ENCODE measurements at regions not wholly inside any gene's neighbourhood (a gene's known extent, or its start where the extent isn't known, plus 50 kb on each side); places are given as distances from the start of the nearest gene placed in this dataset.
A peak's percentile ranks its signal among the peaks of the same experiment; 100 is the strongest.

- Histone ChIP-seq H3K9me3 (peaks cover 0 to 6% (median 0%) of the 10 kb centered on the region in 8 donors), H3K27me3 (replicated peaks in 1 of 7) (no peaks in the 10 kb centered on the region), H3K4me1 (peaks cover 0 to 3% (median 0%) of the 10 kb centered on the region in 6 donors), H3K4me3 (no peak overlapping the region), H3K27ac (peak overlapping the region; percentile 21 to 71 (median 58)), H3K36me3 (no peaks in the 10 kb centered on the region)
- TF ChIP-seq POLR2AphosphoS5 (IDR thresholded peaks at IDR 0.05) (no peak), POLR2A (IDR thresholded peaks at IDR 0.05) (no peak), CTCF (IDR thresholded peaks at IDR 0.05 in 8 of 11, conservative IDR thresholded peaks at IDR 0.05 in 3 of 11) (no peak)
- DNase-seq, result no peak
- intact Hi-C loops (cut with DNase I; ENCODE audit: low total_unique reads), result no loop called here
- WGBS, 5 donors, result 44 to 65% (median 56%) methylated on average over 2 of the region's 2 CpGs
Measured at GRCh38 chr12:119245904-119246494, 67.3 kb downstream of the HSPB8 start.

- Histone ChIP-seq H3K4me1 (peaks cover 0 to 3% (median 0%) of the 10 kb centered on the region in 6 donors), H3K27ac (peak overlapping the region in 5 of 8 donors; percentile 50 to 71 (median 65)), H3K4me3 (no peak overlapping the region), H3K36me3 (no peaks in the 10 kb centered on the region), H3K27me3 (replicated peaks in 1 of 7) (no peaks in the 10 kb centered on the region), H3K9me3 (peaks cover 0 to 6% (median 0%) of the 10 kb centered on the region in 8 donors)
- intact Hi-C loops (cut with DNase I; ENCODE audit: low total_unique reads), result no loop called here
- TF ChIP-seq CTCF (IDR thresholded peaks at IDR 0.05 in 8 of 11, conservative IDR thresholded peaks at IDR 0.05 in 3 of 11) (no peak), POLR2A (IDR thresholded peaks at IDR 0.05) (no peak), POLR2AphosphoS5 (IDR thresholded peaks at IDR 0.05) (no peak)
- 66 to 75% (median 69%) methylated on average over 6 of the region's 6 CpGs for WGBS, 5 donors
- no peak for DNase-seq
Measured at GRCh38 chr12:119247007-119247719, 68.4 kb downstream of the HSPB8 start.

GRCh38 chr12:119247720-119248043 is 69.0 kb downstream of the HSPB8 start:
- Histone ChIP-seq H3K4me1 (peaks cover 0 to 3% (median 0%) of the 10 kb centered on the region in 6 donors), H3K27me3 (replicated peaks in 1 of 7) (no peaks in the 10 kb centered on the region), H3K27ac (no peak overlapping the region), H3K36me3 (no peaks in the 10 kb centered on the region), H3K9me3 (peaks cover 0 to 6% (median 0%) of the 10 kb centered on the region in 8 donors), H3K4me3 (no peak overlapping the region)
- no peak for DNase-seq
- TF ChIP-seq POLR2AphosphoS5 (IDR thresholded peaks at IDR 0.05) (no peak), POLR2A (IDR thresholded peaks at IDR 0.05) (no peak), CTCF (IDR thresholded peaks at IDR 0.05 in 8 of 11, conservative IDR thresholded peaks at IDR 0.05 in 3 of 11) (no peak)
- intact Hi-C loops (cut with DNase I; ENCODE audit: low total_unique reads), result no loop called here

GRCh38 chr12:119249383-119250155 is 70.8 kb downstream of the HSPB8 start:
- no peaks in the 10 kb centered on the region for H3K27me3 ChIP-seq (replicated peaks in 1 of 7)
- H3K9me3 ChIP-seq, result peaks cover 0 to 6% (median 0%) of the 10 kb centered on the region in 8 donors
- no peak overlapping the region for H3K4me3 ChIP-seq
- no peaks in the 10 kb centered on the region for H3K36me3 ChIP-seq
- H3K4me1 ChIP-seq, result peaks cover 0 to 3% (median 0%) of the 10 kb centered on the region in 6 donors
- TF ChIP-seq CTCF (IDR thresholded peaks at IDR 0.05 in 8 of 11, conservative IDR thresholded peaks at IDR 0.05 in 3 of 11) (no peak), POLR2AphosphoS5 (IDR thresholded peaks at IDR 0.05) (no peak), POLR2A (IDR thresholded peaks at IDR 0.05) (no peak)
- no peak for DNase-seq
- intact Hi-C loops (cut with DNase I; ENCODE audit: low total_unique reads), result loop anchor here (10.0 kb wide), 1 partner anchor 65 kb away; no protein-coding TSS in a partner anchor
- WGBS, 5 donors, result 83 to 90% (median 87%) methylated on average over 11 of the region's 11 CpGs
- no peak overlapping the region for H3K27ac ChIP-seq
